GM12873 (cell line): ENCODE measurements at regions not wholly inside any gene's neighbourhood (a gene's known extent, or its start where the extent isn't known, plus 50 kb on each side); places are given as distances from the start of the nearest gene placed in this dataset.

Experiments
- TF ChIP-seq, protein P1 (sequence below): IDR thresholded peaks from 2 replicates; pipeline ENCODE4 v1.5.1; 2012; ENCODE audit warnings: low read depth, mild to moderate bottlenecking, moderate library complexity, low read length, control low read depth; ENCODE audit not compliant: insufficient read depth; ENCODE audit errors: missing control alignments

DNA sequence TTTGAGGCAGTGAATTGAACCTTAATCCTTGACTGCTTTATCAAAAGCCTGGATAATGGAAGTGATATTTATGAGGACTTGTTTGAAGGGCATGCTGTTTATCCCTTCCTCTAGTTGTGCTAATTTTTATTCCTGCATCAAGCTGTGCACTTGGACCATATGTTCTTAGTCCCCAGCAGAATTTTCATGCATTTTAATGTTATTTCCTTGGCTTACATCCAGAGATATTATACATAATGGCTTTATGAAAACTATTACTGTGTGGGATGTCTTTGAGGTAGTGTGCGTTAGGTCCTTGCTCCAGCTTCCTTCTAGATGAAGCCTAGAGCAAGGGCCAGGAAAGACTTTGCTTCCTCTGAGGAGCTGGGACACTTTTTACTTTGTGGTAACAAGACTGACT is 378.4 kb downstream of the LPIN1 start:
- TF ChIP-seq, protein P1, sequence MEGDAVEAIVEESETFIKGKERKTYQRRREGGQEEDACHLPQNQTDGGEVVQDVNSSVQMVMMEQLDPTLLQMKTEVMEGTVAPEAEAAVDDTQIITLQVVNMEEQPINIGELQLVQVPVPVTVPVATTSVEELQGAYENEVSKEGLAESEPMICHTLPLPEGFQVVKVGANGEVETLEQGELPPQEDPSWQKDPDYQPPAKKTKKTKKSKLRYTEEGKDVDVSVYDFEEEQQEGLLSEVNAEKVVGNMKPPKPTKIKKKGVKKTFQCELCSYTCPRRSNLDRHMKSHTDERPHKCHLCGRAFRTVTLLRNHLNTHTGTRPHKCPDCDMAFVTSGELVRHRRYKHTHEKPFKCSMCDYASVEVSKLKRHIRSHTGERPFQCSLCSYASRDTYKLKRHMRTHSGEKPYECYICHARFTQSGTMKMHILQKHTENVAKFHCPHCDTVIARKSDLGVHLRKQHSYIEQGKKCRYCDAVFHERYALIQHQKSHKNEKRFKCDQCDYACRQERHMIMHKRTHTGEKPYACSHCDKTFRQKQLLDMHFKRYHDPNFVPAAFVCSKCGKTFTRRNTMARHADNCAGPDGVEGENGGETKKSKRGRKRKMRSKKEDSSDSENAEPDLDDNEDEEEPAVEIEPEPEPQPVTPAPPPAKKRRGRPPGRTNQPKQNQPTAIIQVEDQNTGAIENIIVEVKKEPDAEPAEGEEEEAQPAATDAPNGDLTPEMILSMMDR = no peak

DNA sequence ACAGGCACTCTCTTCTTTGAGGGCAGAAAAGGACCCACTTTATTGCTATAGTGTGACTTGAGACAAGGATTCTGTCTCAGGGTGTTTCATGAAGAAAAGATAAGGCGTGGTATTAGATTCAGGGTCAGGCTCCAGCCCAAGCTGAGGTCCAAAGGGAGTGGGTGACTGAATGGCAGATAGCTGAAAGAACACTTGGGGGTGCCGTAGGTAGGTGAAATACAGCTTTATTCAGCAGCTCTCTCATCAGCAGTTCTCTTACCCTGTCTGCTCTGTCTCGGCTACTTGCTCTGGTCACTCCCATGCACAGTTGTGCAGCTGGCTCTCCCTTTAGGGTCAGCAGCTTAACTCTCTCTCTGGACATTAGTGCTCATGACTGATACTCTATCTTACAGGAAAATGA is 379.9 kb downstream of the LPIN1 start:
- TF ChIP-seq, protein P1 = no peak

DNA sequence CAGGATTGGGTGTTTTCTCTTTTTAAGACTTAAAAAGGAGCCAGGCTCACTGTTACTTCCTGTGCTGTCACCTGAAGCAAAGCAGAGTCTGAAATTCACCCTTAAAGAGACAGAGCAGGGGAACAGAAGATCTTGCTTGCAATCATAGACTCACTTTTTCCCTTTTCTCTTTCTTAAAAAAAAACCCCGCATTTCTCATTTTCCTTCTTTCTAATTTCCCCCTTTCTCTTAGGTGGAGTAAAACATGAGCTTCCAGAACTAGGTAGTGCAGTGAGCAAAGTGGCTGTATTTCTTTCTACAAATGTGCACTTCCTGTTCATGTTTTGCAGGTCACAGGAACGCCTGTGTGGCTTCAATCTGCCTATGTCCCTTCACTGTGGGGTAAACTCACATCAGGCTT is 381.2 kb downstream of the LPIN1 start:
- TF ChIP-seq, protein P1 = no peak

DNA sequence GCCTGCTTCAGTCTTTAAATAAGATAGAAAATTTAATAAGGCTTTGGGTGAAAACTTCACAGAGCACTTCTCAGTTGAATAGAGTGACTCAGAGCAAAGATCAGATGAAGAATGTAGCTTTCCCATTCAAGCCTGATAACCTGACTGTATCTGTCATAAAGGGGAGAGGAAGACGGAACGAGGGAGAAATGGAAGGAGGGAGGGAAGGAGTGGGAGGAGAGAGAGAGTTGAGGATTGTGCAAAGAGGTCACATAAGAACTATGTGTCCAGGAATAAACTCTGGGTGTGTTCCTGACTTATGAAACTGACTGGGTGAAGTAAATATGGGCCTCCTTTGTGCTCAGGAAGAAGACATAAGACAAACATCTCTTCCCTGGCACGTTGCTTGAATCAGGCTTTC is 385.5 kb downstream of the LPIN1 start:
- TF ChIP-seq, protein P1 = no peak

DNA sequence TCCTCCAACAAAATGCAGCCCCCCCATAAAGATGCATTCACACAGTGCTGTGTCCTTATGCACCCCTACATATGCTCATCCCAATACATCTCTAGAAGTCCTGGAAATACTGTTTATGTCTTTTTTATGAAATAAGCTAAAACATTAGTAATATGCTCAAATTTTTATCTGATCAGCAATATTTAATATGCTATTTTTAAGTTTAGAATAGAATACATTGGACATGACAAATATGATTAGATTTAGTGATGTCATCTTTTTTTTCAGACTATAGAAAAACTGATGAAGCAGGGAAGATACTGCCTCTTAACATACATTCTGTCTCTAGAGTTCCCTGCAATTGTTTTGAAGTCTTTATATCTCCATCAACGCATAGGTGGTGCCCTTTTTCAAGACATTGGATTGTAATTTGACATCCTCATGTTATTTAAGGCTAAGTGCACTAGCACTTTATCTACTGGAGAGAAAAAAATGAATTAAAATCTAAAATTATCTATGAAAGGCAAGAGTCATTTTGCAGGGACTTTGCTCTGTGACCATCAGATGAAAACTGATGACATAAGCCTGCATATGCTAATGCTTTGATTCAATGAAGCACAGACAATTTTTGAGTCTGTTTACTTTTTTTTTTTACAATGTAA is 395.3 kb downstream of the LPIN1 start:
- TF ChIP-seq, protein P1 = no peak

DNA sequence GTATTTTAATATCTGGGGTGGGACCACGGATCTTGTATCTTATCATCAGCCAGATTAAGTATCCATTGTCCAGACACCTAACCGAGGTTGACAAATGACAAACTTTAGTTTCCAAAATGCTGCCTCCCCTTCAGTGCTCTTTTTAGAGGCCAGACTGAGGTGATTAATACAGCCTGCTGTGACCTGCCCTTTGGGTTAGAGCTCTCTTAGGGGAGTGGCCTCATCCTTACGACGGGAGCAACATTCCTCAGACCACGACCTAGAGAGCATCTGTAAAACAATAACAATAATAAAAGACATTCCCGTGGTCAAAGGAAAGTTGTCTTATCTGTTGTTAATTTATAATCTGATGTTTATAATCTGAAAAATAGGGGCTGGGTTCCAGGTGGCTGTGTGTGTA is 405.3 kb downstream of the LPIN1 start:
- TF ChIP-seq, protein P1 = no peak

DNA sequence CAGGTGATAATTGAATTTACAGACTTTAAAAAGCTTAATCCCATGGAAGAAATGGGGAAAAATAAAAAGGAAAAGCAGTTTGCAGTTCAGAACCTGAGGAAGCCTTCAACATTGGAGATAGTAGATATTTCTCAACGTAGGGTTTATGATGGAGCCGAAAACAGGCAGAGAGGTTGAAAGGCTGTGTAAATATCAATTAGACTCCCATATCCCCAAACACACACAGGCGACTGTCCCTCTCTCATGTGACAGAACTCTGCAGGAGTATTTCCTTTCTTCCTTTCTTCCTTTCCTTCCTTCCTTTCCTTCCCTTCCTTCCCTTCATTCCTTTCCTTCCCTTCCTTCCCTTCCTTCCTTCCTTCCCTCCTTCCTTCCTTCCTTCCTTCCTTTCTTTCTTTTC is 406.5 kb downstream of the LPIN1 start:
- TF ChIP-seq, protein P1 = no peak
